HUES64 (cell line): ENCODE measurements at regions not wholly inside any gene's neighbourhood (a gene's known extent, or its start where the extent isn't known, plus 50 kb on each side); places are given as distances from the start of the nearest gene placed in this dataset.

Source experiments
- H3K27ac ChIP-seq: 2 replicates; pipeline ENCODE4 v1.7.0; 2013; ENCODE audit warnings: low read depth, low read length, inconsistent platforms
- H3K27me3 ChIP-seq: 2 replicates; pipeline ENCODE4 v1.6.1; 2013; ENCODE audit warnings: mild to moderate bottlenecking, low read length; ENCODE audit not compliant: insufficient read depth
- H3K36me3 ChIP-seq: 2 replicates; pipeline ENCODE4 v1.6.1; 2013; ENCODE audit warnings: mild to moderate bottlenecking, low read length; ENCODE audit not compliant: insufficient read depth
- H3K4me1 ChIP-seq: 2 replicates; pipeline ENCODE4 v1.6.1; 2013; ENCODE audit warnings: mild to moderate bottlenecking, low read length, moderate library complexity; ENCODE audit not compliant: insufficient read depth
- H3K4me3 ChIP-seq: 2 replicates; pipeline ENCODE4 v1.5.1; 2013; ENCODE audit warnings: mild to moderate bottlenecking, low read length, moderate library complexity
- H3K9ac ChIP-seq: 2 replicates; pipeline ENCODE4 v1.6.1; 2013; ENCODE audit warnings: mild to moderate bottlenecking, low read depth, low read length
- H3K9me3 ChIP-seq: 2 replicates; pipeline ENCODE4 v1.6.1; 2013; ENCODE audit warnings: low read depth, low read length; ENCODE audit not compliant: insufficient read depth
- WGBS: fragments of 150-250, 120-280 bp; methylation state at CpG from one replicate; pipeline ENCODE4 v1.1.7; 2013; ENCODE audit warnings: missing lambda C conversion rate; 5-methylcytosine and 5-hydroxymethylcytosine counted together

- Histone ChIP-seq H3K4me3 (no peak overlapping the region), H3K9me3 (peaks cover 12% of the 10 kb centered on the region; the same call in 1 of the 2 replicates), H3K4me1 (no peaks in the 10 kb centered on the region), H3K9ac (no peak overlapping the region), H3K27ac (no peak overlapping the region), H3K36me3 (no peaks in the 10 kb centered on the region; the same call in 1 of the 2 replicates), H3K27me3 (no peaks in the 10 kb centered on the region)
- 98% methylated on average over 1 of the region's 1 CpG for WGBS
Measured at GRCh38 chr1:201774983-201775344, 54.0 kb upstream of the IPO9 start.

DNA sequence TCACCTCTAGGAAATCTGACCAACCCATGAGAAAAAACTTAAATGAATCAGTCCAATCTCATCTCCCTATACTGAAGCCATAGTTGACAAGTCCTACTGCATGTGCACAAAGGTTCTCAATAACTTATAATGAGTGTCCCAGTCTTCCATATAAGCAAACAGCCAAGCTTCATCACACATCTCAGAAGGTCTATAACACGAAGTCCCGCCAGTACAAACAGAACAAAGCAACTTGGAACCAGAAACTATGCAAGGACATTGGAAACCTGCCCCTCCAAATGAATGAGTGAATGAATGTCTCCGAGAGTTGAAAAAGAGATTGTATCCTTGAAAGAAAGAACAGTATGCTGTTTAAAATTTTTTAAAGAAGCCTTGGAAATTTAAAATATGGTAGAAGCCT is 53.6 kb upstream of the IPO9 start:
- 93% methylated on average over 3 of the region's 3 CpGs for WGBS
- H3K36me3 ChIP-seq, result peaks cover 4% of the 10 kb centered on the region
- no peaks in the 10 kb centered on the region for H3K4me1 ChIP-seq
- H3K4me3 ChIP-seq, result no peak overlapping the region
- H3K9ac ChIP-seq, result no peak overlapping the region
- H3K27ac ChIP-seq, result no peak overlapping the region
- H3K27me3 ChIP-seq, result no peaks in the 10 kb centered on the region
- peaks cover 12% of the 10 kb centered on the region; the same call in 1 of the 2 replicates for H3K9me3 ChIP-seq

DNA sequence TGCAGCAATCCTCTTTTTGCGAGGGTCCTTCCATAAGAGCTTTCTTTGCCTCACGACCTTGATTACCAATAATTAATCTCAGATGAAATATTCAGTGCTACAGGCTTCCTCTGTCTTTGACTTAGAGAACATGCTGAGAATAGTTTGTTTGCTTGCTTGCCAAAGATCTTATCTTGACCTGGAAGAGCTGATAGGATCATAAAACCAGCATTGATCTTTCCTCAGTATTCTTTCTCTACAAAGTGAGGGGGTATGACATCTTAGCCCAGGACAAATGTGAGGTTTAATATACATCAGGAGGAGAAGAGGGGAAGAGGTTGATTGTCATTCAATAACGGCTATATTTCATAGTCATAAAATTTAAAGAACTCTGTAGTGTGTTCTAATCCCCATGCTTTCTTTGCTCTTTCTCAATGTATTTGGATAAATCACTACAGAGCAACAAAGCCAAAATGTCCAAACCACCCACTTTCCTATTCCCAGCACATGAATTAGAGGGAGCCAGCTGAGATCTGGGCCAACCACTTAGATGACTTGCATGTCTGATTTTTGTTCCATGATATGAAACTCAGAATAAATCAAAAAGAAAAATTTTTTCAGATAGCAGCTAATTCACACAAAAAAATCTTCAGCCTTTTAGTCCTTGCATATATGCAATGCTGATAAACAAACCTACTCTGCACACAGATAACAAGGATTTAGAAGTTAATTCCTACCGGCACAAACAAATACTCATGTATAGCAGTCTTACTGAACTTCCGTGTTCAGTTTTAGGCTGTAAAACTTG is 50.5 kb upstream of the IPO9 start:
- H3K36me3 ChIP-seq, result peaks cover 35% of the 10 kb centered on the region
- no peak overlapping the region for H3K4me3 ChIP-seq
- H3K4me1 ChIP-seq, result no peaks in the 10 kb centered on the region
- H3K27ac ChIP-seq, result no peak overlapping the region
- H3K9me3 ChIP-seq, result peaks cover 8% of the 10 kb centered on the region
- 70% methylated on average over 5 of the region's 5 CpGs for WGBS
- H3K9ac ChIP-seq, result no peak overlapping the region
- H3K27me3 ChIP-seq, result no peaks in the 10 kb centered on the region
